ENCODE measurements at regions not wholly inside any gene's neighbourhood (a gene's known extent, or its start where the extent isn't known, plus 50 kb on each side); places are given as distances from the start of the nearest gene placed in this dataset.
"Not testable (repeated sequence)": the region's sequence is repeated elsewhere in the genome, so short reads cannot be mapped to it uniquely, and the experiment has no call there.

GRCh38 chr4:63080934-63081333, 1328.3 kb downstream of the TECRL start:
- DNase-seq (ENCODE audit: low read depth in 3 of 3): no peak

DNA sequence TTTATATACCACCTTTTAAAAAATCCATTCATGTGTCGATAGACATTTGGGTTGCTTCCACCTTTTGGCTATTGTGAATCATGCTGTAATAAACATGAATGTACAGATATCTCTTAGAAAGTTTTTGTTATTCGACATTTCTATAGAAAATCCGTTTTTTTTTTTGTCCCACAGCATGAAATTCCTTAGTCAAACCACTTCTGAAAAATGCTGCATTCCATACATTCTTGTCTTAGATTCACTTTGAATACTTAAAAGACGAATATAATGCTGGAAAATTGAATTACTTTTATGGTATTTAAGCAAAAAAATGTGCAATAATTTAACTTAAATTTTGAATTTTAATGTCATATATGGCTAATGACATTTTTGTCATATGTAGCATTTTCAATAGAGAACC, 1345.5 kb downstream of the TECRL start:
- DNase-seq (ENCODE audit: low read depth in 3 of 3): no peak

DNA sequence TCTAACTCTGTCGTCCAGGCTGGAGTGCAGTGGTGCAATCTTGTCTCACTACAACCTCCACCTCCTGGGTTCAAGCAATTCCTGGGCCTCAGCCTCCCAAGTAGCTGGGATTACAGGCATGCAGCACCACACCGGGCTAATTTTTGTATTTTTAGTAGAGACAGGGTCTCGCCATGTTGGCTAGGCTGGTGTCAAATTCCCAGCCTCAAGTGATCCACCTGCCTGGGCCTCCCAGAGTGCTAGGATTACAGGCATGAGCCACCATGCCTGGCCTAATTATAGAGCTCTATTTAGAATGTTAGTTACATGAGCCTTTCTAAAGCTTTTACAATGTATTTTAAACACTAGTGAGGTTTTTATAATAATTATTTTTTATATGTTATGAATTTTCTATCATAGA, 1346.4 kb downstream of the TECRL start:
- not testable (repeated sequence) for DNase-seq (ENCODE audit: low read depth in 3 of 3)

GRCh38 chr4:63049726-63050125, 1359.5 kb downstream of the TECRL start:
- DNase-seq (ENCODE audit: low read depth in 3 of 3): no peak

GRCh38 chr4:63049278-63049677, 1360.0 kb downstream of the TECRL start:
- no peak for DNase-seq (ENCODE audit: low read depth in 3 of 3)

DNA sequence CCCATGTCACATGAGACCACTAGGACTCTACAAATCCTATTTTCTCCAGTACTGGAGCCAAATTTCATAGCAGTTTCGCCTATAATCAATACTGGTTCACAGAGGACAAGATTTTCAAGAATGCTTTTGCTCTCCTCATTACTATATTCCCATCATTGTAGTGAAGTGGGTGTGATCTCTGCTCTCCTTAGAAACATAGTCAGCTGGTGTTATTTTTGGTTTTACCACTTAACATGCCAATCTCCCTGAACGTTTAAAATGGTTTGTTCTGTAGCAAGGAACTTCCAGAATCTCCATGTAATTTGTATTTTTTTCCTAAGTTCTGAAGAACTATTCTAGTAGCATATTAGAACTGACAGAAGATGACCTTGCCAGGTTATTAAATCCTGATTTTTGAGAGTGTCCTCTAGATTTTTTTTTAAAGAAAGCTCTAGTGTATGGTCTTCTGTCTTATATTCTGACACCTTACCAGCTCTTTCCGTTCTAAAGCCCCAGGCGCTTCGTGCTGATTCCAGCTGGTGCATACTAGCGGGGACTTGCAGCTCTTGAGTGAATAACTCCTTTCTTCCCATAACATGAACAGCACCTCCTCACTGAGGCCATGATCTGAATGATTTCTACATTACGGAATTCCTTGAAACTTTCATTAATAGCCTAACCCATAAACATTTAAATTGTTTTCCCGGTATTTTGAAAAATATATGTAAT, 1372.9 kb downstream of the TECRL start:
- DNase-seq (ENCODE audit: low read depth in 3 of 3): no peak

- no peak for DNase-seq (ENCODE audit: low read depth in 3 of 3)
Measured at GRCh38 chr4:63029380-63029779, 1379.9 kb downstream of the TECRL start.

- DNase-seq (ENCODE audit: low read depth in 3 of 3): no peak
Measured at GRCh38 chr4:63020661-63021060, 1388.6 kb downstream of the TECRL start.

- DNase-seq (ENCODE audit: low read depth in 3 of 3): no peak
Measured at GRCh38 chr4:63017300-63017699, 1392.0 kb downstream of the TECRL start.

DNA sequence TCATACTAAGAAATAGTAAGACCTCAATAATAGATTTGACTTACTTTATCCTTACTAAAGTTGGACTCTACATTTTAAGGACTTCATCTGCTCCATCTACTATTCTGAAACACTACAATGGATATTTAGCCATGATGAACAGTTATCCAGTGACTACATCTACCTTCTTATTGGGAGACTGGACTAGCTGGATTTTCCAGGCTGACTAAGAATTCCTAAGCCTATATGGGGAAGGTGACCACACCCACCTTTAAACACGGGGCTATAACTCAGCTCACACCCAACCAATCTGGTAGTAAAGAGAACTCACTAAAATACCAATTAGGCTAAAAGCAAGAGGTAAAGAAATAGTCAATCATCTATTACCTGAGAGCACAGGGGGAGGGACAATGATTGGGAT, 1438.4 kb downstream of the TECRL start:
- DNase-seq (ENCODE audit: low read depth in 3 of 3): no peak

- no peak for DNase-seq (ENCODE audit: low read depth in 3 of 3)
Measured at GRCh38 chr4:62960415-62960814, 1448.8 kb downstream of the TECRL start.

GRCh38 chr4:62953752-62954151, 1455.5 kb downstream of the TECRL start:
- DNase-seq (ENCODE audit: low read depth in 3 of 3): no peak

- DNase-seq (ENCODE audit: low read depth in 3 of 3): no peak
Measured at GRCh38 chr4:62952366-62952765, 1456.9 kb downstream of the TECRL start.

GRCh38 chr4:62948108-62948507, 1461.1 kb downstream of the TECRL start:
- no peak for DNase-seq (ENCODE audit: low read depth in 3 of 3)

GRCh38 chr4:62940229-62940628, 1469.0 kb downstream of the TECRL start:
- DNase-seq (ENCODE audit: low read depth in 3 of 3): no peak

DNA sequence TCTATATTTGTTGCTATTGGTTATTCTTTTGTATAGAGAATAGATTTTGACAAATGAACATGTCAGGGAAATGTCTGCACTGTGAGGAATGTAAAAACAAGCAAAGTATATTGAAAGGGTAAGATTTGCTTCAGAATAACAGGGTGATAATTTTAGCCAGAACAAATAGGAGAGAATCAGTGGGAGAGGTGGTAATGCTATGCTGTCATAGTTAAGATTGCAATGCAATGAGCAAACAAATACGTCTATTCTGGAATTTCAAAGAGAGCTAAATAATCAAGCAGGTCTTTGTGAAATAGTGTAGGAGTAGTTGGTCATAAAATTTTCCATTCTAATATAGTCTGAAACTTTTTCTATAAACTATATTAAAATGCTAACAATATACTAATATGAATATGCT, 1478.4 kb downstream of the TECRL start:
- DNase-seq (ENCODE audit: low read depth in 3 of 3): no peak

- DNase-seq (ENCODE audit: low read depth in 3 of 3): no peak
Measured at GRCh38 chr4:62928483-62928882, 1480.8 kb downstream of the TECRL start.

GRCh38 chr4:62927574-62927973, 1481.7 kb downstream of the TECRL start:
- DNase-seq (ENCODE audit: low read depth in 3 of 3): no peak

GRCh38 chr4:62923783-62924182, 1485.5 kb downstream of the TECRL start:
- no peak for DNase-seq (ENCODE audit: low read depth in 3 of 3)

DNA sequence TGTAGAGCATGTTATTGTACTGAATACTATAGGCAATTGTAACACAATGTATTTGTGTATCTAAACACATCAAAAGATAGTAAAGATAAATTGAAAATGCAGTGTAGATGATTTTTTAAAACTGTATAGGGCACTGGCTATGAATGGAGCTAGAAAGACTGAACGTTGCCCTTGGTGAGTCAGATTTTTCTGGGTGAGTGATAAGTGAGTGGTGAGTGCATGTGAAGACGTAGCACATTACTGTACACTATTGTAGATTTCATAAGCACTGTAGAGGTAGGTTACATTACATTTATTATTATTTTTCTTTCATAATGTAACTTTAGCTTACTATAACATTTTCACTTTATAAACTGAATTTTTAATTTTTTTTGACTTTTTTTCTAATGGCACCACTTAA, 1491.6 kb downstream of the TECRL start:
- no peak for DNase-seq (ENCODE audit: low read depth in 3 of 3)

DNA sequence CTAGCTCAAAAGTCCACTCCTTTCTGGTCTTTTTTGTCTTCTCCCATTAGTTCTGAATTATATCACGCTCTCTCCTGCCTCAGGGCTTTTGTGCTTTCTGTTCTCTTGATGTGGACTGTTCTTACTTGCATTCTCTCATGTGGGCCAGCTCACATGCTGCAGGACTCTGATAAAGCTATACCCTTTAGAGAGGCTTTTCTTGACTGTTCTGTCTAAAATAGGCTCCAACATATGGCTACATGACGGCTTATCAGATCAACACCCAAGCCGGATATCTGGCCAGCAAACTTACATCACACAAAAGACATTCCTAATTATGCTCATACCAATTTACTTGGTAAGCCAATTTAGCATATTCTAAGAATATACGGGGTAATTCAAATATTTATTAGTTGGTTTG, 1494.5 kb downstream of the TECRL start:
- no peak for DNase-seq (ENCODE audit: low read depth in 3 of 3)

DNA sequence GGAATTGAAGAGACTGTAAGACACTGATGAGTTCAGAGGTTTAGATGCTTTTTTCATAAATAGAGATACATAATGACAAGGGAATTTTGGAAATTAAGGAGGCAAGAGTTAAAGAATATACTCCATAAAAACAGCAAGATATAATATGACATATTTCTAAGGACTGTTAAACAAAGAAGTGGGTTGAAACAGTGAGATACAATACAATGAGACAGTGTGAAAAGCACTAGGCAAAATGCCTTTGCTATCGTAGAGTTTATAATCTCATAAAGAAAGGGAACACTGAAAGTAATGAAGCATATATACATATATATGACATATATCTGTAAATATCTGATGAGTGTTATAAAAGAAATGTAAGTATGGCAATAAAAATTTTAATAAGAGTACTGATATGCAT, 1496.2 kb downstream of the TECRL start:
- DNase-seq (ENCODE audit: low read depth in 3 of 3): no peak

DNA sequence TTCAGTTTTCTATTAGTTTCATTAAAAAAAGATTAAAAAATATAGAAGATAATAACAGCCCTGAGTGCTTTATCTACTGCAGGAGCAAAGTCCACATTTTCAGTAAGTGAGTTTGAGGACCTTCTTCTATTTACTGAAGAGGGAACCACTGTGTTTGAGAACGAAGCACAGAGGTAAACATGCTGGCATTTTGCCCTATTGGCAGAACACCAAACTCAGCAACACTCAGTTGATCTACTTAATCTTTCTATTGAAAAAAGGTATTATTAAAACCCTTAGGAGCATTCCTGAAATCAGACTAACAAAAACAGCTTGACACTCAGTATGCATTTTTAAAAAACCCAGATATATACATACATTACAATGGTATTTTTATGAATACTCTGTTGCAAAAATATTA, 1496.7 kb downstream of the TECRL start:
- no peak for DNase-seq (ENCODE audit: low read depth in 3 of 3)

- DNase-seq (ENCODE audit: low read depth in 3 of 3): no peak
Measured at GRCh38 chr4:62909238-62909637, 1500.0 kb downstream of the TECRL start.

Measured in stimulated activated CD4-positive, alpha-beta T cell treated with anti-CD3 and anti-CD28 coated beads, TNF-alpha, amount 100 ng/mL, for 24 hours (primary cell).